PC-3 (cell line): ENCODE measurements at regions not wholly inside any gene's neighbourhood (a gene's known extent, or its start where the extent isn't known, plus 50 kb on each side); places are given as distances from the start of the nearest gene placed in this dataset.

Experiments
- CTCF ChIP-seq: fragments of 300-600 bp; sonication (generic); conservative IDR thresholded peaks from 2 replicates; pipeline ENCODE4 v1.5.1; 2017; ENCODE audit warnings: antibody characterized with exemption, low read depth, mild to moderate bottlenecking, low read length
- EZH2 ChIP-seq: fragments of 300-600 bp; sonication (generic); IDR thresholded peaks from one replicate; pipeline ENCODE4 v1.6.1; 2017; ENCODE audit warnings: antibody characterized with exemption, mild to moderate bottlenecking, low read length; ENCODE audit not compliant: unreplicated experiment
- EZH2phosphoT487 ChIP-seq: fragments of 300-600 bp; sonication (generic); IDR thresholded peaks from 2 replicates; pipeline ENCODE4 v1.6.1; 2018; ENCODE audit warnings: mild to moderate bottlenecking, antibody characterized with exemption, low read length, borderline replicate concordance

- no peak for TF ChIP-seq CTCF
- no peak for TF ChIP-seq EZH2phosphoT487
- no peak for TF ChIP-seq EZH2
These were observed 428.4 kb downstream of the TSN start for GRCh38 chr2:122183890-122184289.
